ENCODE measurements at regions not wholly inside any gene's neighbourhood (a gene's known extent, or its start where the extent isn't known, plus 50 kb on each side); places are given as distances from the start of the nearest gene placed in this dataset.
A peak's percentile ranks its signal among the peaks of the same experiment; 100 is the strongest.

- Histone ChIP-seq H3K36me3 (ENCODE audit: control insufficient read depth, insufficient read depth, low read length) (no peaks in the 10 kb centered on the region), H3K27ac (ENCODE audit: low read depth, low read length, severe bottlenecking) (no peak overlapping the region), H3K9me3 (ENCODE audit: control insufficient read depth, low read length) (no peaks in the 10 kb centered on the region), H3K4me3 (ENCODE audit: extremely low read depth, insufficient read depth, low read length, poor library complexity, severe bottlenecking) (no peak overlapping the region), H3K4me1 (ENCODE audit: control insufficient read depth, insufficient read depth, low read length, poor library complexity, severe bottlenecking) (peaks cover 19% of the 10 kb centered on the region)
These were observed 122.3 kb downstream of the RHOU start for GRCh38 chr1:228857611-228858010.

GRCh38 chr1:228860911-228861831, 125.9 kb downstream of the RHOU start:
- Histone ChIP-seq H3K4me1 (ENCODE audit: control insufficient read depth, insufficient read depth, low read length, poor library complexity, severe bottlenecking) (peaks cover 27% of the 10 kb centered on the region), H3K9me3 (ENCODE audit: control insufficient read depth, low read length) (no peaks in the 10 kb centered on the region), H3K36me3 (ENCODE audit: control insufficient read depth, insufficient read depth, low read length) (no peaks in the 10 kb centered on the region), H3K27ac (ENCODE audit: low read depth, low read length, severe bottlenecking) (peak overlapping the region; percentile 47), H3K4me3 (ENCODE audit: extremely low read depth, insufficient read depth, low read length, poor library complexity, severe bottlenecking) (no peak overlapping the region)
- 84 to 93% methylated on average over 13 to 16 of the region's 16 CpGs for whole genome bisulfite sequencing, 2 experiments (ENCODE audit: insufficient coverage in 2 of 2)

- Histone ChIP-seq H3K27ac (ENCODE audit: low read depth, low read length, severe bottlenecking) (no peak overlapping the region), H3K4me1 (ENCODE audit: control insufficient read depth, insufficient read depth, low read length, poor library complexity, severe bottlenecking) (peaks cover 33% of the 10 kb centered on the region), H3K36me3 (ENCODE audit: control insufficient read depth, insufficient read depth, low read length) (no peaks in the 10 kb centered on the region), H3K9me3 (ENCODE audit: control insufficient read depth, low read length) (no peaks in the 10 kb centered on the region), H3K4me3 (ENCODE audit: extremely low read depth, insufficient read depth, low read length, poor library complexity, severe bottlenecking) (no peak overlapping the region)
- 63% methylated on average over 2 of the region's 3 CpGs; no CpG with 5 or more reads in 1 of the 2 experiments for WGBS, 2 experiments (ENCODE audit: insufficient coverage in 2 of 2)
These were observed 126.5 kb downstream of the RHOU start for GRCh38 chr1:228861832-228862180.

- H3K4me1 ChIP-seq (ENCODE audit: control insufficient read depth, insufficient read depth, low read length, poor library complexity, severe bottlenecking): peaks cover 40% of the 10 kb centered on the region
- no peak overlapping the region for H3K27ac ChIP-seq (ENCODE audit: low read depth, low read length, severe bottlenecking)
- H3K36me3 ChIP-seq (ENCODE audit: control insufficient read depth, insufficient read depth, low read length): no peaks in the 10 kb centered on the region
- H3K9me3 ChIP-seq (ENCODE audit: control insufficient read depth, low read length): no peaks in the 10 kb centered on the region
- WGBS, 2 experiments (ENCODE audit: insufficient coverage in 2 of 2): 88% methylated on average over 8 to 10 of the region's 13 CpGs
- H3K4me3 ChIP-seq (ENCODE audit: extremely low read depth, insufficient read depth, low read length, poor library complexity, severe bottlenecking): no peak overlapping the region
These were observed 127.5 kb downstream of the RHOU start for GRCh38 chr1:228862542-228863505.

GRCh38 chr1:228863776-228864175, 128.5 kb downstream of the RHOU start:
- WGBS, 2 experiments (ENCODE audit: insufficient coverage in 2 of 2): 96 to 97% methylated on average over 7 of the region's 7 CpGs
- no peak overlapping the region for H3K27ac ChIP-seq (ENCODE audit: low read depth, low read length, severe bottlenecking)
- no peaks in the 10 kb centered on the region for H3K36me3 ChIP-seq (ENCODE audit: control insufficient read depth, insufficient read depth, low read length)
- H3K4me3 ChIP-seq (ENCODE audit: extremely low read depth, insufficient read depth, low read length, poor library complexity, severe bottlenecking): no peak overlapping the region
- peaks cover 40% of the 10 kb centered on the region for H3K4me1 ChIP-seq (ENCODE audit: control insufficient read depth, insufficient read depth, low read length, poor library complexity, severe bottlenecking)
- no peaks in the 10 kb centered on the region for H3K9me3 ChIP-seq (ENCODE audit: control insufficient read depth, low read length)

GRCh38 chr1:228865627-228866330, 130.5 kb downstream of the RHOU start:
- peak overlapping the region; percentile 88 for H3K27ac ChIP-seq (ENCODE audit: low read depth, low read length, severe bottlenecking)
- no peak overlapping the region for H3K4me3 ChIP-seq (ENCODE audit: extremely low read depth, insufficient read depth, low read length, poor library complexity, severe bottlenecking)
- H3K36me3 ChIP-seq (ENCODE audit: control insufficient read depth, insufficient read depth, low read length): no peaks in the 10 kb centered on the region
- WGBS, 2 experiments (ENCODE audit: insufficient coverage in 2 of 2): 89 to 97% methylated on average over 5 of the region's 7 CpGs
- no peaks in the 10 kb centered on the region for H3K9me3 ChIP-seq (ENCODE audit: control insufficient read depth, low read length)
- peaks cover 36% of the 10 kb centered on the region for H3K4me1 ChIP-seq (ENCODE audit: control insufficient read depth, insufficient read depth, low read length, poor library complexity, severe bottlenecking)

- WGBS, 2 experiments (ENCODE audit: insufficient coverage in 2 of 2): 59 to 69% methylated on average over 5 to 11 of the region's 11 CpGs
- no peaks in the 10 kb centered on the region for H3K36me3 ChIP-seq (ENCODE audit: control insufficient read depth, insufficient read depth, low read length)
- H3K4me1 ChIP-seq (ENCODE audit: control insufficient read depth, insufficient read depth, low read length, poor library complexity, severe bottlenecking): peaks cover 32% of the 10 kb centered on the region
These were observed 131.2 kb downstream of the RHOU start for GRCh38 chr1:228866468-228866867.

GRCh38 chr1:228867108-228867950, 132.1 kb downstream of the RHOU start:
- Histone ChIP-seq H3K9me3 (ENCODE audit: control insufficient read depth, low read length) (no peaks in the 10 kb centered on the region), H3K4me3 (ENCODE audit: extremely low read depth, insufficient read depth, low read length, poor library complexity, severe bottlenecking) (no peak overlapping the region), H3K36me3 (ENCODE audit: control insufficient read depth, insufficient read depth, low read length) (no peaks in the 10 kb centered on the region), H3K4me1 (ENCODE audit: control insufficient read depth, insufficient read depth, low read length, poor library complexity, severe bottlenecking) (peaks cover 31% of the 10 kb centered on the region), H3K27ac (ENCODE audit: low read depth, low read length, severe bottlenecking) (peak overlapping the region; percentile 88)
- WGBS, 2 experiments (ENCODE audit: insufficient coverage in 2 of 2): 65 to 82% methylated on average over 3 of the region's 7 CpGs

More at GRCh38 chr1:228866468-228866867, 131.2 kb downstream of the RHOU start:
- no peak overlapping the region for H3K4me3 ChIP-seq (ENCODE audit: extremely low read depth, insufficient read depth, low read length, poor library complexity, severe bottlenecking)
- no peaks in the 10 kb centered on the region for H3K9me3 ChIP-seq (ENCODE audit: control insufficient read depth, low read length)
- H3K27ac ChIP-seq (ENCODE audit: low read depth, low read length, severe bottlenecking): peak overlapping the region; percentile 88

GRCh38 chr1:228867951-228868730, 132.9 kb downstream of the RHOU start:
- H3K9me3 ChIP-seq (ENCODE audit: control insufficient read depth, low read length): no peaks in the 10 kb centered on the region
- 94 to 96% methylated on average over 8 to 12 of the region's 12 CpGs for WGBS, 2 experiments (ENCODE audit: insufficient coverage in 2 of 2)
- H3K4me1 ChIP-seq (ENCODE audit: control insufficient read depth, insufficient read depth, low read length, poor library complexity, severe bottlenecking): peaks cover 29% of the 10 kb centered on the region
- H3K36me3 ChIP-seq (ENCODE audit: control insufficient read depth, insufficient read depth, low read length): no peaks in the 10 kb centered on the region
- no peak overlapping the region for H3K4me3 ChIP-seq (ENCODE audit: extremely low read depth, insufficient read depth, low read length, poor library complexity, severe bottlenecking)
- H3K27ac ChIP-seq (ENCODE audit: low read depth, low read length, severe bottlenecking): no peak overlapping the region

All from mesodermal cell (in vitro differentiated cells).